ENCODE measurements at regions not wholly inside any gene's neighbourhood (a gene's known extent, or its start where the extent isn't known, plus 50 kb on each side); places are given as distances from the start of the nearest gene placed in this dataset.

DNA sequence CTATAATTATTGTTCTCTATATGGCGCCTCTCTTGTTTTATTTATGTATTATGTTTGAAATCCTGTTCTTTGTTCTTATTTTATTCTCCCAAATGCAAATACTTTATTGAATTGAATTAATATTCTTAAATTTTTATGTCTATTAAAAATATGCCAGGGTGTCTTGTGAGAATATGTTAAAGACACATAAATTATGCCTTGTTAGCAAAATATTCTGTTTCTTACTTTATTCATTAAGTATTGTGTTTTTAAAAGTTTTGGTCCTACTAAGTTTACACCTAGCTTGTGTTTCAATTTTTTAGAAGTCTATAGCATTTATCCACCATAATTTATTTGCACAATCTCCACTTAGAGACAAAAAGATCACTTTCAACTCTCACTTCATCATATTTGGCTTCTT is 741.5 kb upstream of the SLC39A10 start:
- POLR2A ChIA-PET, result no interaction called here
- H3K4me3 ChIP-seq (ENCODE audit: low read depth, low read length), result no peak overlapping the region
- CTCF ChIA-PET, result no interaction called here
- TF ChIP-seq, protein P1, sequence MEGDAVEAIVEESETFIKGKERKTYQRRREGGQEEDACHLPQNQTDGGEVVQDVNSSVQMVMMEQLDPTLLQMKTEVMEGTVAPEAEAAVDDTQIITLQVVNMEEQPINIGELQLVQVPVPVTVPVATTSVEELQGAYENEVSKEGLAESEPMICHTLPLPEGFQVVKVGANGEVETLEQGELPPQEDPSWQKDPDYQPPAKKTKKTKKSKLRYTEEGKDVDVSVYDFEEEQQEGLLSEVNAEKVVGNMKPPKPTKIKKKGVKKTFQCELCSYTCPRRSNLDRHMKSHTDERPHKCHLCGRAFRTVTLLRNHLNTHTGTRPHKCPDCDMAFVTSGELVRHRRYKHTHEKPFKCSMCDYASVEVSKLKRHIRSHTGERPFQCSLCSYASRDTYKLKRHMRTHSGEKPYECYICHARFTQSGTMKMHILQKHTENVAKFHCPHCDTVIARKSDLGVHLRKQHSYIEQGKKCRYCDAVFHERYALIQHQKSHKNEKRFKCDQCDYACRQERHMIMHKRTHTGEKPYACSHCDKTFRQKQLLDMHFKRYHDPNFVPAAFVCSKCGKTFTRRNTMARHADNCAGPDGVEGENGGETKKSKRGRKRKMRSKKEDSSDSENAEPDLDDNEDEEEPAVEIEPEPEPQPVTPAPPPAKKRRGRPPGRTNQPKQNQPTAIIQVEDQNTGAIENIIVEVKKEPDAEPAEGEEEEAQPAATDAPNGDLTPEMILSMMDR (IDR thresholded peaks at IDR 0.05; ENCODE audit: insufficient read depth, low read length, missing control alignments), result no peak
- no peak for DNase-seq (ENCODE audit: low read depth, low spot score)

DNA sequence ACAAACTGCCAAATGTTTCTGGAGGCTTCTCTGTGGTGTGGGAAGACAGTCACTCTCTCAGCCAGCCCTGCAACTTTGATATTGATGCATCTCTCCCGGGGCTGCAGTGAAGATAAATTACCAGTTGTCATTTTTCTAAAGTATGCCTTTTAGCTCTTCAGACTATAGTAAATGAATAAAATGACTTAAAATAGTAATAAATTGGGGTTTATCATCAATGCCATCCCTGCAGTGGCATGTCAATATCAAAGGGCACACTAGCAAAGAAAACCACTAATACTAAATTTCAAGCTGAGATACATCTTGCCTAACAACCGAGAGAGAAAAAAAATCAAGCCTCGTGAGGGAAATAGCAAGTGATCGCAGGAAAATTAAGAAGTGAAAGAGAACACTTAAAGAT is 749.5 kb upstream of the SLC39A10 start:
- TF ChIP-seq, protein P1 (IDR thresholded peaks at IDR 0.05; ENCODE audit: insufficient read depth, low read length, missing control alignments), result no peak
- ChIA-PET POLR2A (no interaction called here), CTCF (no interaction called here)
- no peak for DNase-seq (ENCODE audit: low read depth, low spot score)
- H3K4me3 ChIP-seq (ENCODE audit: low read depth, low read length), result no peak overlapping the region

DNA sequence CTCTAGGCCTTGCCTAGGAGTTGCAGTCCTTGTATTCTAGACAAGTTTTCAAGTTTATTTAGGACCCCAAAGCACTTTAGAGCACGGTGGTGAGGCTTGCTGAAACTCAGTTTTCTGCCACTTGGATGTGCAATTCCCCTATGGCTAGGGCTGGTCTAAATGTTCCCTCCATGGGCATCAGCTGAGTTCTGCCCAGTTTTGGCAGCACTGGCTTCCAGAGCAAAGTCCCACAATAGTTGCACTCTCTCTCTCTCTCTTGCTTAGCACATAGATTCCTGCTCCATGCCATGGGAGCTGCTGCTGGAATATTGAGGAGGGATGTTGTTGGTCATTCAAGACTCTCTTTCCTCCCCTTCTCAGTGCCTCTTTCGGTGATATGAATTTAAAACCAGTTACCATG is 760.2 kb upstream of the SLC39A10 start:
- POLR2A ChIA-PET, result no interaction called here
- DNase-seq (ENCODE audit: low read depth, low spot score), result no peak
- CTCF ChIA-PET, result no interaction called here
- H3K4me3 ChIP-seq (ENCODE audit: low read depth, low read length), result no peak overlapping the region
- TF ChIP-seq, protein P1 (IDR thresholded peaks at IDR 0.05; ENCODE audit: insufficient read depth, low read length, missing control alignments), result no peak

DNA sequence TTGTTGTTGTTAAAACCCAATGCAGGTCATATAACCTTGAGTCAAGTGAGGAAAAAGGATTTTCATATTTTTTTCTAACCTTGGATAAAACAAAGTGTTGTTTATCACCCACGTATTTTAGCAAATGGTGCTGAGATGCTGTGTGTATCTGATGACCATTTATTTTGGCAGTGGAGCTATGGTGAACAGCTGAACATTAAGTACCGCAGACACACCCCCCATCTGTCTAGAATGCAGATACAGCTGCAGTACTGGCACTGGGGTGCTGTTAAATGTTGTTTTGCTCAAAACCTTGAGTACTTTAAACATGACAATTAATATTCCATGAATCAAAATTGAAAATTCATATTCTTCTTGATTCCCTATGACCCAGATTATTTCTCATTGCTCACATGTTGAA is 773.3 kb upstream of the SLC39A10 start:
- POLR2A ChIA-PET, result no interaction called here
- no peak overlapping the region for H3K4me3 ChIP-seq (ENCODE audit: low read depth, low read length)
- CTCF ChIA-PET, result no interaction called here
- no peak for DNase-seq (ENCODE audit: low read depth, low spot score)
- TF ChIP-seq, protein P1 (IDR thresholded peaks at IDR 0.05; ENCODE audit: insufficient read depth, low read length, missing control alignments), result no peak

DNA sequence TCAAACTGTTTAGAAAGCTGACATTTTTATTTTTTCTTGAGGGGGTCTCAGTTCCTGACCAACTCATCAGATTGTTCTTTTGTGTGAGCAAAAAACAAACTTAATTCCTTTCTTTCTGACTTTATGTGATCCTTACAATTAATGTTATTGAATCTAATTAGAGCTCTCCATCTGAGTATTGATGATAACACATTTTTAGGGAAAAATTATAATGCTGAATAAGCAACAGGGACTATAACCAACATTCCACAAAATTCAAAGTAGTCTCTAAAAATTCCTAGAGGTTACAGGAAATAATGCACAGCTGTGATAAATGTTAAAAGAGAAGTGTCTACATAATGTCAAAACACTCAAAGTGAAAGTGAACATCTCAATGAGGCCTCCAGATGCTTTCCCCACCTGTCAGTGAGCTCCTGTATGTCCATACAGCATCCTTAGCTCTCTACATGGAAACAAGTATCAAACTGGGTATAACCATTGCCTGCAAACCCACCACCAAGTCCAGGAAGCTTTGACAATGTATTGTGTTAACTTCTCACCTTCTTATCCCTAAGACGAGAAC is 786.0 kb upstream of the SLC39A10 start:
- CTCF ChIA-PET, result interaction anchor here (0.7 kb wide), 1 partner anchor 1067 kb away, joined by 3 read pairs; no protein-coding TSS in a partner anchor
- no peak for DNase-seq (ENCODE audit: low read depth, low spot score)
- TF ChIP-seq, protein P1 (IDR thresholded peaks at IDR 0.05; ENCODE audit: insufficient read depth, low read length, missing control alignments), result no peak

DNA sequence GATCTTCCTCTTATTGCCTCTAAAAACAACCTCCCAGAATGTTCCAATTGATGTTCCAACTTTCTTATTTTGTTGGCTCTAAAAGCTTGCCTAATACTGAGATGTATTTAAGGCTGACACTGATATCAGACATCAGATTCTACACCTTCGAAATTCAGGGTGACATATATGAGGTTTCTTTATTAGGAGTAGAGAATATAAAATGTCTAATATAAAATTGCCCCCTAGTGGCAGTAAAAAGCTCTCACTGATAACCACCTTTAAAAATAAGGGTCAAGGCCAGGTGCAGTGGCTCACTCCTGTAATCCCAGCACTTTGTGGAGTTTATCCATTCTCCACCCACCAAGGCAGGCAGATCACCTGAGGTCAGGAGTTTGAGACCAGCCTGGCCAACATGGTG is 789.7 kb upstream of the SLC39A10 start:
- ChIA-PET CTCF (no interaction called here), POLR2A (no interaction called here)
- DNase-seq (ENCODE audit: low read depth, low spot score), result no peak
- TF ChIP-seq, protein P1 (IDR thresholded peaks at IDR 0.05; ENCODE audit: insufficient read depth, low read length, missing control alignments), result no peak
- no peak overlapping the region for H3K4me3 ChIP-seq (ENCODE audit: low read depth, low read length)

More for the DNA sequence above, 786.0 kb upstream of the SLC39A10 start:
- H3K4me3 ChIP-seq (ENCODE audit: low read depth, low read length), result no peak overlapping the region
- POLR2A ChIA-PET, result no interaction called here

Data from AG04449 (cell line).